ENCODE measurements at regions not wholly inside any gene's neighbourhood (a gene's known extent, or its start where the extent isn't known, plus 50 kb on each side); places are given as distances from the start of the nearest gene placed in this dataset.

DNA sequence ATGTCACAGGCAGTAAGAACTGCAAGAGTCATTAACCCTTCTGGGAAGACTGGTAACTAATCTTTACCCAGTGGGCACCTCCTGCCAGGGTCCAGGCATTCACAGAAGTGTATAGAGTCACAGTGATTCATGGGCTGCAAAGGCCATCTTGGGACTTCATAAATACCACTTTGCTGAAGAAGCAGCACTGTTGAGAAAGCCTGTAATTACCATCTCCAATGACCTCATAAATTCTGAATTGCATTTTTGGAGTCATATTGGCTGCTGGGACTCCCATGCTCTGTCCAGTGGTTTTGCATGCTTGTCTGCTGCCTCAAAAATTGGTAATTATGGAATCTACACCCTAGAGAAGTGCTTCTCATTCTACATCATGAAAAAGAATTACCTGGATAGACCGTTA, 837.2 kb downstream of the NTRK3 start:
- ATAC-seq (ENCODE audit: low FRiP score) (no peak), DNase-seq (ENCODE audit: low spot score) (no peak)
- TF ChIP-seq, protein P1, sequence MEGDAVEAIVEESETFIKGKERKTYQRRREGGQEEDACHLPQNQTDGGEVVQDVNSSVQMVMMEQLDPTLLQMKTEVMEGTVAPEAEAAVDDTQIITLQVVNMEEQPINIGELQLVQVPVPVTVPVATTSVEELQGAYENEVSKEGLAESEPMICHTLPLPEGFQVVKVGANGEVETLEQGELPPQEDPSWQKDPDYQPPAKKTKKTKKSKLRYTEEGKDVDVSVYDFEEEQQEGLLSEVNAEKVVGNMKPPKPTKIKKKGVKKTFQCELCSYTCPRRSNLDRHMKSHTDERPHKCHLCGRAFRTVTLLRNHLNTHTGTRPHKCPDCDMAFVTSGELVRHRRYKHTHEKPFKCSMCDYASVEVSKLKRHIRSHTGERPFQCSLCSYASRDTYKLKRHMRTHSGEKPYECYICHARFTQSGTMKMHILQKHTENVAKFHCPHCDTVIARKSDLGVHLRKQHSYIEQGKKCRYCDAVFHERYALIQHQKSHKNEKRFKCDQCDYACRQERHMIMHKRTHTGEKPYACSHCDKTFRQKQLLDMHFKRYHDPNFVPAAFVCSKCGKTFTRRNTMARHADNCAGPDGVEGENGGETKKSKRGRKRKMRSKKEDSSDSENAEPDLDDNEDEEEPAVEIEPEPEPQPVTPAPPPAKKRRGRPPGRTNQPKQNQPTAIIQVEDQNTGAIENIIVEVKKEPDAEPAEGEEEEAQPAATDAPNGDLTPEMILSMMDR (IDR thresholded peaks at IDR 0.05): no peak

DNA sequence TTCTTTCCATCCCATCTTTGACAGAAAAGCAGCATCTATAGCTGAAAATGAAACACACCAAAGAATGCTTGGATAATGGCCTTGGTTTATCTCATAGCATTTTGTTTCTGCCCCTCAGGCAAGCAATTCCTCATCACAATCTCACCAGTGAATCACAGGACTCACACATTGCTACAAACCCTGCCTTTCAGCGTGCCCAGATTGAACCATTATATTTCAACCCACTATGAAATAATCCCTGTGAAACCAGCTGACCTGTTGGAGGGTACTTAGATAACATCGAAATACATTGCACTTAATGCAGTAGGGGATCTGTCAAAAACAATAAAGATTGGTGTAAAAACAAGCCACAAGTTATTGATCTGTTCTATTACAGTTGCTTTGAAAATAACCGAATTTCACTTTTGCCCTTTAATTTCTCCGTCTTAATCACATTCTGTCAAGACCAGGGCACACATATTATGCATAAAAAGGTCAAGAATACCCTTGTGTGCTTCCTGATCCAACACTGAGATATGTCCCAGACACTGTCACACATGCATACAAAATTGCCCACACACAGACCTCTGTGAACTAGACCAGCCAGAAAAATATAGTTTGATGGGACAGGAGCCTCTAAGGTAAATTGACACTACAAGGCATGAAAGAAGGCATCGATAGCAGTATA, 839.8 kb downstream of the NTRK3 start:
- DNase-seq (ENCODE audit: low spot score) (no peak), ATAC-seq (ENCODE audit: low FRiP score) (no peak)
- TF ChIP-seq, protein P1 (IDR thresholded peaks at IDR 0.05): no peak

DNA sequence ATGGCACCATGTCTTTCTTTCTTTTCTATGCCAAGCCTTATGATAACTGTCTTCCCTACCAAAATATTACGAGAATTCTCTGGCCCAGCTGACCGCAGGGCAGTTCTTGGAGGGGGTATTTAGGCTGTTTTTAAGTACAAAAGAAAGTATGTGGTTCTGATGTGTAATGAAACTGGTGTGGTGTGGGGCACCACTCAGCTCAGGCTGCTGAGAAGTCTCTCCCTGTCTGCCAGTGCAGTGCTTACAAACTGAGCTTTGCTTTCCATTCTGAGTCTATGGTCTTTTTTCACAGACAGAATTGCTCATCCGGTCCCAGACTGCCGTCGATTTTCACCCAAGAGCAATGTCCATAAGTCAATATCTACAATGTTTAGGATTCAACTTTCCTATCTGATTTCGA, 847.6 kb downstream of the NTRK3 start:
- ATAC-seq (ENCODE audit: low FRiP score) (no peak), DNase-seq (ENCODE audit: low spot score) (no peak)
- TF ChIP-seq, protein P1 (IDR thresholded peaks at IDR 0.05): no peak

DNA sequence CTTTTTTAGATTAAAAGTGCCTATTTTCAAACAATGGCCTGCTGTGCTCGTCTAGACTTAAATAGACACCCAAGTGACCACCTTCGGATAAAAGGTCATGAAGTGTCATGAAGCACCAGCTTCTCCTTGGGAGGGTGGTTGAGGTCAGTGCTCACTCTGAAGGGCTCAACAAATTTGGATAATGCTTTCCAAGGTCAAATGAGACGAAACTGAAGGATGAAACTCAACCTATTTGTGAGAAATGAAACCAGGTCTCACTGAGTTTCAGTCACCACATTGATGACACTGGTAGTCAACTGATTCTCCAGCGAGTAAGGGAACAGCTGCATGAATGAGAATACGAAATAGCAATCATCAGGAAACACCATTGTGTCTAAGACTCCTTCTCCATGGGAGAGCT, 852.6 kb downstream of the NTRK3 start:
- ATAC-seq (ENCODE audit: low FRiP score): no peak
- TF ChIP-seq, protein P1 (IDR thresholded peaks at IDR 0.05): no peak
- no peak for DNase-seq (ENCODE audit: low spot score)

DNA sequence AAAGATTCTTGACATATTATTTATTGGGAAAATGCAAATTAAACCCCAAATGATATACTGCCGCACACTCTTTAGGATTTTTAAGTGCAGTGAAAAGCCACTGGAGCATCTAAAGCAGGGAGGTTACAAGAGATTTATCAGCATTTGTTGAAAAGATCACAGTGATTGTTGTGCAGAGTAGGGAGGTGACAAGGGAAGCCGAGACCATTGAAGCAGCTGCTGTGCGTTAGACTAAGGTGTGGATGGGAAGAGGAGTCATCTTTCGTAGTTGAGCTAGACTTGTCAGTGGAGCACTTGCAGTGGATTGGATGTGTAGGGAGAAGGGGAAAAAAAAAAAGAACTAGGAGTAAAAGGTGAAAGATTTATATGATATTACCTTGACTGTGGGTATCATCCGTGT, 854.6 kb downstream of the NTRK3 start:
- DNase-seq (ENCODE audit: low spot score) (no peak), ATAC-seq (ENCODE audit: low FRiP score) (no peak)
- TF ChIP-seq, protein P1 (IDR thresholded peaks at IDR 0.05): no peak

DNA sequence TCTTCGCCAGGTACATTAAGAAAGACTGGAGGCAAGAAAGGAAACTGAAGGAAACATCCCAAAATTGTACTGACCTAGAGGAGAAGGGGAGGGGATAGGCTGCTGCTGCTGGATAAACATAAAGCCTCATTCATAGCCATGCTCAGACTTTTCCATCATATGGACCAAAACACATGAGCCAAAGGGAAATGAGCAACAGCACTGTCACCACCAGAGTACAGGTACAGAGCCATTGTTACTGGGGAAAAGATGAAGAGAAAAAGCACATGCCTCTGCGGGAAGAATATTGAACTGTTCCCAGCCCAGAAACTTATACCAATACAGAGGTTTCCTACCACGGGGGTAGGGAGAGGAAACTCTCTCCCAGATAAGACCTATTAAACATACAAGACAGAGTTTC, 861.9 kb downstream of the NTRK3 start:
- no peak for ATAC-seq (ENCODE audit: low FRiP score)
- DNase-seq (ENCODE audit: low spot score): no peak
- TF ChIP-seq, protein P1 (IDR thresholded peaks at IDR 0.05): no peak

DNA sequence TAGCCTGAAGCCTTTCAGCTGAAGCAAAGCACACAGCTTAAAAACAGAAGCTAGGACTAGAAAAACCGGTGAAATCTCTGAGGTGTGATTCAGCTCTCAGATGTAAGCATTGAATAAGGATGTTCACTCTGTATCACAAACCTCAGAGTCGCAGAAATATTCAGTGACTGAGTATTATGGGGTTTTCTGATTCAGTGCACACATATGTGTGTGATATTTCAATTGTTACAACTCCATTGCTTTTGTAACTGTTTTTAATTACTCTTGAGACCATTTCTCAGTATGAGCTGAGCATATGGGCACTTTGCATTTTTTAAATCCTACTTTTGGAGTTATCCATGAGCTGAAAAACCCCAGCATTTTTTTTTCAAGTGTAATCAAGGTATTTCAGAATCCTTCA, 868.8 kb downstream of the NTRK3 start:
- TF ChIP-seq, protein P1 (IDR thresholded peaks at IDR 0.05): no peak
- ATAC-seq (ENCODE audit: low FRiP score): no peak
- DNase-seq (ENCODE audit: low spot score): no peak

Data from omental fat pad (tissue), 3 donors.